K562 (cell line): ENCODE measurements at regions not wholly inside any gene's neighbourhood (a gene's known extent, or its start where the extent isn't known, plus 50 kb on each side); places are given as distances from the start of the nearest gene placed in this dataset.

Experiments
- RAD21 ChIP-seq, 2 experiments: fragments of 250-450 bp in 1 of 2; fragments of 450-650 bp in 1 of 2; sonication (Bioruptor Pico) in 1 of 2; formaldehyde crosslinking in 1 of 2; IDR thresholded peaks in 1 of 2; conservative IDR thresholded peaks in 1 of 2; 2 replicates each; pipeline versions ENCODE4 v1.4.0 to v1.8.0; 2020 to 2022; ENCODE audit warnings: mild to moderate bottlenecking in 2 of 2, moderate library complexity in 1 of 2
- TF ChIP-seq, protein P1 (sequence below): fragments of 250-450 bp; sonication (Bioruptor Pico); IDR thresholded peaks from 2 replicates; pipeline ENCODE4 v1.4.0; 2020
- TF ChIP-seq, protein P2 (sequence below): fragments of 250-450 bp; sonication (Bioruptor Pico); IDR thresholded peaks from 2 replicates; pipeline ENCODE4 v1.5.0; 2021; ENCODE audit warnings: mild to moderate bottlenecking, borderline replicate concordance

DNA sequence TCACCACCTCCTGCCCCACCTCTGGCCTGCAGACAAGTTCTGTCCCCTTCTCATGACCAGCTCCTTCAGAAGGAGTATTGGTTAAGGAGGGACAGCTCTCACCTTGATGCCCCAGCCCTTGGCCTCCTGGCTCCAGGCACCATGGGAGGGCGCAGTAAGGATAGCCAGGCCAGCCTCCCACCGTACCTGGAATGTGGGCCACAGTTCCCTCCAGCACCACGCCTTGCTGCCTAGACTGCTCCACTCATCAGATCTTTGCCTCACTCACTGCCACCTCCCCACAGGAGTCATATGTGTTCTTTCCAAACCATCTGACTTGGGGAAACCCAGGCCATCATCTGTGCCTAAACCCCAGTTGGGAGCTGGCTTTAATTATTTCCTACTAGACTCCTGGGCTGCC lies 97.0 kb downstream of the CCDC185 start (continued):
- TF ChIP-seq, protein P1, sequence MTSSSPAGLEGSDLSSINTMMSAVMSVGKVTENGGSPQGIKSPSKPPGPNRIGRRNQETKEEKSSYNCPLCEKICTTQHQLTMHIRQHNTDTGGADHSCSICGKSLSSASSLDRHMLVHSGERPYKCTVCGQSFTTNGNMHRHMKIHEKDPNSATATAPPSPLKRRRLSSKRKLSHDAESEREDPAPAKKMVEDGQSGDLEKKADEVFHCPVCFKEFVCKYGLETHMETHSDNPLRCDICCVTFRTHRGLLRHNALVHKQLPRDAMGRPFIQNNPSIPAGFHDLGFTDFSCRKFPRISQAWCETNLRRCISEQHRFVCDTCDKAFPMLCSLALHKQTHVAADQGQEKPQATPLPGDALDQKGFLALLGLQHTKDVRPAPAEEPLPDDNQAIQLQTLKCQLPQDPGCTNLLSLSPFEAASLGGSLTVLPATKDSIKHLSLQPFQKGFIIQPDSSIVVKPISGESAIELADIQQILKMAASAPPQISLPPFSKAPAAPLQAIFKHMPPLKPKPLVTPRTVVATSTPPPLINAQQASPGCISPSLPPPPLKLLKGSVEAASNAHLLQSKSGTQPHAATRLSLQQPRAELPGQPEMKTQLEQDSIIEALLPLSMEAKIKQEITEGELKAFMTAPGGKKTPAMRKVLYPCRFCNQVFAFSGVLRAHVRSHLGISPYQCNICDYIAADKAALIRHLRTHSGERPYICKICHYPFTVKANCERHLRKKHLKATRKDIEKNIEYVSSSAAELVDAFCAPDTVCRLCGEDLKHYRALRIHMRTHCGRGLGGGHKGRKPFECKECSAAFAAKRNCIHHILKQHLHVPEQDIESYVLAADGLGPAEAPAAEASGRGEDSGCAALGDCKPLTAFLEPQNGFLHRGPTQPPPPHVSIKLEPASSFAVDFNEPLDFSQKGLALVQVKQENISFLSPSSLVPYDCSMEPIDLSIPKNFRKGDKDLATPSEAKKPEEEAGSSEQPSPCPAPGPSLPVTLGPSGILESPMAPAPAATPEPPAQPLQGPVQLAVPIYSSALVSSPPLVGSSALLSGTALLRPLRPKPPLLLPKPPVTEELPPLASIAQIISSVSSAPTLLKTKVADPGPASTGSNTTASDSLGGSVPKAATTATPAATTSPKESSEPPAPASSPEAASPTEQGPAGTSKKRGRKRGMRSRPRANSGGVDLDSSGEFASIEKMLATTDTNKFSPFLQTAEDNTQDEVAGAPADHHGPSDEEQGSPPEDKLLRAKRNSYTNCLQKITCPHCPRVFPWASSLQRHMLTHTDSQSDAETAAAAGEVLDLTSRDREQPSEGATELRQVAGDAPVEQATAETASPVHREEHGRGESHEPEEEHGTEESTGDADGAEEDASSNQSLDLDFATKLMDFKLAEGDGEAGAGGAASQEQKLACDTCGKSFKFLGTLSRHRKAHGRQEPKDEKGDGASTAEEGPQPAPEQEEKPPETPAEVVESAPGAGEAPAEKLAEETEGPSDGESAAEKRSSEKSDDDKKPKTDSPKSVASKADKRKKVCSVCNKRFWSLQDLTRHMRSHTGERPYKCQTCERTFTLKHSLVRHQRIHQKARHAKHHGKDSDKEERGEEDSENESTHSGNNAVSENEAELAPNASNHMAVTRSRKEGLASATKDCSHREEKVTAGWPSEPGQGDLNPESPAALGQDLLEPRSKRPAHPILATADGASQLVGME (CRISPR knock-in tag) = no peak
- TF ChIP-seq, protein P2, sequence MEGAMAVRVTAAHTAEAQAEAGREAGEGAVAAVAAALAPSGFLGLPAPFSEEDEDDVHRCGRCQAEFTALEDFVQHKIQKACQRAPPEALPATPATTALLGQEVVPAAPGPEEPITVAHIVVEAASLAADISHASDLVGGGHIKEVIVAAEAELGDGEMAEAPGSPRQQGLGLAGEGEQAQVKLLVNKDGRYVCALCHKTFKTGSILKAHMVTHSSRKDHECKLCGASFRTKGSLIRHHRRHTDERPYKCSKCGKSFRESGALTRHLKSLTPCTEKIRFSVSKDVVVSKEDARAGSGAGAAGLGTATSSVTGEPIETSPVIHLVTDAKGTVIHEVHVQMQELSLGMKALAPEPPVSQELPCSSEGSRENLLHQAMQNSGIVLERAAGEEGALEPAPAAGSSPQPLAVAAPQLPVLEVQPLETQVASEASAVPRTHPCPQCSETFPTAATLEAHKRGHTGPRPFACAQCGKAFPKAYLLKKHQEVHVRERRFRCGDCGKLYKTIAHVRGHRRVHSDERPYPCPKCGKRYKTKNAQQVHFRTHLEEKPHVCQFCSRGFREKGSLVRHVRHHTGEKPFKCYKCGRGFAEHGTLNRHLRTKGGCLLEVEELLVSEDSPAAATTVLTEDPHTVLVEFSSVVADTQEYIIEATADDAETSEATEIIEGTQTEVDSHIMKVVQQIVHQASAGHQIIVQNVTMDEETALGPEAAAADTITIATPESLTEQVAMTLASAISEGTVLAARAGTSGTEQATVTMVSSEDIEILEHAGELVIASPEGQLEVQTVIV (CRISPR knock-in tag) = no peak
- TF ChIP-seq RAD21 (CRISPR knock-in tag; conservative IDR thresholded peaks at IDR 0.05 in 1 of 2, IDR thresholded peaks at IDR 0.05 in 1 of 2) = no peak
